ENCODE measurements at regions not wholly inside any gene's neighbourhood (a gene's known extent, or its start where the extent isn't known, plus 50 kb on each side); places are given as distances from the start of the nearest gene placed in this dataset.

- Histone ChIP-seq H3K9me2 (replicated peaks; ENCODE audit: low read depth, low read length) (no peaks in the 10 kb centered on the region), H3F3A (ENCODE audit: low read depth) (no peaks in the 10 kb centered on the region), H3K36me3 (ENCODE audit: insufficient read depth, low read length) (no peaks in the 10 kb centered on the region), H3K4me1 (ENCODE audit: insufficient read depth, low read length, poor library complexity, severe bottlenecking) (no peaks in the 10 kb centered on the region), H3K4me3 (ENCODE audit: low read length, poor library complexity, severe bottlenecking) (no peak overlapping the region), H3K9me3 (ENCODE audit: insufficient read depth, low read depth, low read length) (no peaks in the 10 kb centered on the region), H3K4me2 (ENCODE audit: low read depth, low read length, poor library complexity, severe bottlenecking) (no peak overlapping the region), H4K20me1 (ENCODE audit: insufficient read depth, low read length, poor library complexity, severe bottlenecking) (no peaks in the 10 kb centered on the region), H2AFZ (ENCODE audit: low read length) (no peak overlapping the region), H3K79me2 (ENCODE audit: insufficient read depth, low read length) (no peaks in the 10 kb centered on the region), H3K9ac (ENCODE audit: low read depth, low read length, poor library complexity, severe bottlenecking) (no peak overlapping the region), H3K27me3 (ENCODE audit: insufficient read depth, low read length, poor library complexity, severe bottlenecking) (no peaks in the 10 kb centered on the region)
- TF ChIP-seq EZH2phosphoT487 (IDR thresholded peaks at IDR 0.05; ENCODE audit: borderline replicate concordance): no peak
- no peak for TF ChIP-seq CTCF (conservative IDR thresholded peaks at IDR 0.05; ENCODE audit: low read length)
These were observed 487.4 kb upstream of the SOX9 start for GRCh38 chr17:71633391-71633849.

DNA sequence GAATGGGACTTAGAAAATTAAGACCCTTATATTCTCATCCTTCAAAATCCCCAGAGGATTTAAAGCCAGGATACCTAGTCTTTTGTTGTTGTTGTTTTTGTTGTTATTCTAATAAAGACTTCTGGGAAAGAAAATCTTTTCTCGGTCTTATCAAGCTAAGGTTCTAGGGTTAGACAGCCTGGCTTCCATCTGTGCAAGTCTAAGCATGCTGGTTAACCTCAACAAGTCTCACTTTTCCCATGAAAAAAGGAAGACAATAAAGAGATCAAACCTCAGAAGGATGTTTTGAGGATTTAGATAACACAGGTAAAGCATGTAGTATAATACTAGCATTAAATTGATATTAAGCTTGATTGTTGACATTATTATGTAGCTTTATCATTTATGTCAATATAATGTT lies 486.4 kb upstream of the SOX9 start:
- Histone ChIP-seq H3F3A (ENCODE audit: low read depth) (no peaks in the 10 kb centered on the region), H3K9ac (ENCODE audit: low read depth, low read length, poor library complexity, severe bottlenecking) (no peak overlapping the region), H4K20me1 (ENCODE audit: insufficient read depth, low read length, poor library complexity, severe bottlenecking) (no peaks in the 10 kb centered on the region), H3K79me2 (ENCODE audit: insufficient read depth, low read length) (no peaks in the 10 kb centered on the region), H3K9me3 (ENCODE audit: insufficient read depth, low read depth, low read length) (no peaks in the 10 kb centered on the region), H3K4me1 (ENCODE audit: insufficient read depth, low read length, poor library complexity, severe bottlenecking) (no peaks in the 10 kb centered on the region), H3K36me3 (ENCODE audit: insufficient read depth, low read length) (no peaks in the 10 kb centered on the region), H3K27me3 (ENCODE audit: insufficient read depth, low read length, poor library complexity, severe bottlenecking) (no peaks in the 10 kb centered on the region), H2AFZ (ENCODE audit: low read length) (no peak overlapping the region), H3K4me3 (ENCODE audit: low read length, poor library complexity, severe bottlenecking) (no peak overlapping the region), H3K9me2 (replicated peaks; ENCODE audit: low read depth, low read length) (no peaks in the 10 kb centered on the region), H3K4me2 (ENCODE audit: low read depth, low read length, poor library complexity, severe bottlenecking) (no peak overlapping the region)
- no peak for TF ChIP-seq CTCF (conservative IDR thresholded peaks at IDR 0.05; ENCODE audit: low read length)
- TF ChIP-seq EZH2phosphoT487 (IDR thresholded peaks at IDR 0.05; ENCODE audit: borderline replicate concordance): no peak

DNA sequence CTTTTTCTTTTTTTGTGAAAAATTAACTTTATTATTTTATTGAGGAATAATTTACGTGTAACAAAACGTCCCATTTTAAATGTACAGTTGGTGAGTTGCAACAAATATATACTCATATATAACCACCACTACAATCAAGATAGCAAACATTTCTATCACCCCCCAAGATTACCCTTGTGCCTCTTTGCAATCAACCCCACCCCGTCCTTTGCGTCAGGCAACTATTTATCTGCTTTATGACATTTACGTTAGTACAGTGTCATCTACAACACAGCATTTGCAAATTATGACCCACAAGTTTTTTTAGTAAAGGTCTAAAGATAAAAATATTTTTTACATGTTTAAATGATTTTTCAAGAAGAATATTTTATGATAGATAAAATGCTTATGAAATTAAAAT lies 485.6 kb upstream of the SOX9 start:
- Histone ChIP-seq H3K9ac (ENCODE audit: low read depth, low read length, poor library complexity, severe bottlenecking) (no peak overlapping the region), H2AFZ (ENCODE audit: low read length) (no peak overlapping the region), H3K36me3 (ENCODE audit: insufficient read depth, low read length) (no peaks in the 10 kb centered on the region), H3K79me2 (ENCODE audit: insufficient read depth, low read length) (no peaks in the 10 kb centered on the region), H3K4me3 (ENCODE audit: low read length, poor library complexity, severe bottlenecking) (no peak overlapping the region), H3K9me2 (replicated peaks; ENCODE audit: low read depth, low read length) (no peaks in the 10 kb centered on the region), H3K27me3 (ENCODE audit: insufficient read depth, low read length, poor library complexity, severe bottlenecking) (no peaks in the 10 kb centered on the region), H4K20me1 (ENCODE audit: insufficient read depth, low read length, poor library complexity, severe bottlenecking) (no peaks in the 10 kb centered on the region), H3K4me2 (ENCODE audit: low read depth, low read length, poor library complexity, severe bottlenecking) (no peak overlapping the region), H3K9me3 (ENCODE audit: insufficient read depth, low read depth, low read length) (no peaks in the 10 kb centered on the region), H3F3A (ENCODE audit: low read depth) (no peaks in the 10 kb centered on the region), H3K4me1 (ENCODE audit: insufficient read depth, low read length, poor library complexity, severe bottlenecking) (no peaks in the 10 kb centered on the region)
- TF ChIP-seq CTCF (conservative IDR thresholded peaks at IDR 0.05; ENCODE audit: low read length): no peak
- TF ChIP-seq EZH2phosphoT487 (IDR thresholded peaks at IDR 0.05; ENCODE audit: borderline replicate concordance): no peak

Data from Loucy (cell line).